ENCODE measurements at regions not wholly inside any gene's neighbourhood (a gene's known extent, or its start where the extent isn't known, plus 50 kb on each side); places are given as distances from the start of the nearest gene placed in this dataset.

DNA sequence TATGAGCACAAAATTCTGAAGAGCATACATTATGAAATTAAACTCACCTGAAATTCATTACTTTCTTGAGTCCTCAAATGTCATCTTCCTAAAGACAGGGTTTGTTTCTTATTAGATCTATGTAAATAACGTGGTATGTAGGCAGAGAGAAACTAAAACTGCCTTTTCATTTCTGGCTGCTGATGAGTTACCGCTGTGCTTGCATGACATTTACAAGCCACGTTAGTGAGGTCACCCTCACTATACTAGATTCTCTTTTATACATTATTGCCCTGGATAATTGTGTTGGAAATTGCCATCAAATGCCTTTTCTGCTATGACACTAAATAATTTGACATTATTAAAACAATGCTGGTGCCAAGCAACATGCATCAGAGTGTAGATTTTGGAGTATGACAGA, 748.3 kb upstream of the ANO3 start:
- DNase-seq (ENCODE audit: low spot score) = no peak
- Histone ChIP-seq H3K4ac (ENCODE audit: low read length) (no peak overlapping the region), H4K8ac (ENCODE audit: low read depth, low read length) (no peak overlapping the region), H3K18ac (ENCODE audit: low read length) (no peak overlapping the region), H3K36me3 (replicated peaks in 1 of 2; ENCODE audit: control insufficient read depth in 2 of 2, insufficient read depth in 2 of 2, low read length in 2 of 2) (no peaks in the 10 kb centered on the region), H2AK5ac (ENCODE audit: low read depth, low read length) (no peak overlapping the region), H3K79me1 (ENCODE audit: low read depth, low read length) (no peaks in the 10 kb centered on the region), H3K14ac (ENCODE audit: low read length) (no peak overlapping the region), H2AFZ (ENCODE audit: low read length) (no peak overlapping the region), H4K91ac (ENCODE audit: low read depth, low read length, poor library complexity) (no peak overlapping the region), H3K27me3 (ENCODE audit: control insufficient read depth in 3 of 3, insufficient read depth in 3 of 3, low read depth in 1 of 3, low read length in 3 of 3) (no peaks in the 10 kb centered on the region), H3K4me1 (ENCODE audit: control insufficient read depth in 2 of 2, insufficient read depth in 1 of 2, low read depth in 1 of 2, low read length in 2 of 2) (peaks cover 0 to 1% of the 10 kb centered on the region in 2 donors), H3K4me2 (ENCODE audit: insufficient read depth, low read length, poor library complexity, severe bottlenecking) (no peak overlapping the region), H2BK12ac (ENCODE audit: low read length) (no peak overlapping the region), H3K23ac (ENCODE audit: low read depth, low read length, poor library complexity) (no peak overlapping the region), H3K9ac (ENCODE audit: low read depth, low read length, poor library complexity) (no peak overlapping the region), H3K27ac (replicated peaks; ENCODE audit: low read length) (no peak overlapping the region), H2BK15ac (ENCODE audit: low read length) (no peak overlapping the region), H3K4me3 (ENCODE audit: low read length in 2 of 2) (no peak overlapping the region), H3K9me3 (replicated peaks in 1 of 2; ENCODE audit: control insufficient read depth in 2 of 2, insufficient read depth in 1 of 2, low read depth in 1 of 2, low read length in 2 of 2) (no peaks in the 10 kb centered on the region), H2BK5ac (ENCODE audit: low read length) (no peak overlapping the region), H2BK120ac (ENCODE audit: low read depth, low read length) (no peak overlapping the region)
- no CpG with 5 or more reads among the region's 3 CpGs for WGBS, 2 donors (ENCODE audit: extremely low coverage in 2 of 2, insufficient read length in 2 of 2, insufficient replicate concordance in 1 of 2)

DNA sequence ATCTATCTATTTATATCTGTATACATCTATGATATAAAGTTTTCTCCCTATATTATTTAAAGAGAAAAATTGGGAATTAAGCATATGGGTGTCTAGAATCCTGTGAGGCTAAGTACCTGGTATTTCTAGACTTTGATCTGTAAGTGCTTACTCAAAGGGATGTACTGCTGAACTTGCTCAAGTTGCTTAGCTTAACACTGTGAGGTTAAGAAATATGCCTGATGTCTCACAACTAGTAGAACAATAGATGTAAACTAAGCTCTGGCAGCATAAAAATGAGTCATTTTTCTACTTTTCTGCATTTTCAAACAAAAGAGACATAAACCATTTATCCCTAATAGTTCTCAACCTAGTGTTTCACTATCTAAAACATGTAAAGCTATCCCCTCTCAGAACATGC, 744.4 kb upstream of the ANO3 start:
- Histone ChIP-seq H3K36me3 (replicated peaks in 1 of 2; ENCODE audit: control insufficient read depth in 2 of 2, insufficient read depth in 2 of 2, low read length in 2 of 2) (no peaks in the 10 kb centered on the region), H3K79me1 (ENCODE audit: low read depth, low read length) (no peaks in the 10 kb centered on the region), H3K4me3 (ENCODE audit: low read length in 2 of 2) (no peak overlapping the region), H3K4me1 (ENCODE audit: control insufficient read depth in 2 of 2, insufficient read depth in 1 of 2, low read depth in 1 of 2, low read length in 2 of 2) (no peaks in the 10 kb centered on the region), H2AFZ (ENCODE audit: low read length) (no peak overlapping the region), H2BK15ac (ENCODE audit: low read length) (no peak overlapping the region), H3K27me3 (ENCODE audit: control insufficient read depth in 3 of 3, insufficient read depth in 3 of 3, low read depth in 1 of 3, low read length in 3 of 3) (no peaks in the 10 kb centered on the region), H2BK120ac (ENCODE audit: low read depth, low read length) (no peak overlapping the region), H3K18ac (ENCODE audit: low read length) (no peak overlapping the region), H4K8ac (ENCODE audit: low read depth, low read length) (no peak overlapping the region), H4K91ac (ENCODE audit: low read depth, low read length, poor library complexity) (no peak overlapping the region), H3K23ac (ENCODE audit: low read depth, low read length, poor library complexity) (no peak overlapping the region), H2BK5ac (ENCODE audit: low read length) (no peak overlapping the region), H3K14ac (ENCODE audit: low read length) (no peak overlapping the region), H3K27ac (replicated peaks; ENCODE audit: low read length) (no peak overlapping the region), H2AK5ac (ENCODE audit: low read depth, low read length) (no peak overlapping the region), H2BK12ac (ENCODE audit: low read length) (no peak overlapping the region), H3K9ac (ENCODE audit: low read depth, low read length, poor library complexity) (no peak overlapping the region), H3K4me2 (ENCODE audit: insufficient read depth, low read length, poor library complexity, severe bottlenecking) (no peak overlapping the region), H3K9me3 (replicated peaks in 1 of 2; ENCODE audit: control insufficient read depth in 2 of 2, insufficient read depth in 1 of 2, low read depth in 1 of 2, low read length in 2 of 2) (no peaks in the 10 kb centered on the region), H3K4ac (ENCODE audit: low read length) (no peak overlapping the region)
- no peak for DNase-seq (ENCODE audit: low spot score)

DNA sequence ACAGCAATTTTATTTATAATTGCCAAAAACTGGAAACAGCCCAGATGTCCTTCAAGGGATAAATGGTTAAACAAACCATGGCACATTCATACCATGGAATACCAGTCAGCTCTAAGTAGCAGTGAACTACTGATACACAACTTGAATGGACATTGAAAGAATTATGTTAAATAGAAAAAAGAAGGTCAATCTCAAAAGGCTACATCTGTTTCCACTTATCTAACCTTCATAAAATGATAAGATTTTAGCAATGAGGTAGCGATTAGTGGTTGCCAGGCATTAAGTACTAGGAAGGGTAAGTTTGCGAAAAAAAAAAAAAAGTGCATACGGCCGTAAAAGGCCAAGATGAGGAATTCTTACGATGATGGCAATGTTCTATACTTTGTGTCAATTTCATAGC, 738.7 kb upstream of the ANO3 start:
- Histone ChIP-seq H3K9ac (ENCODE audit: low read depth, low read length, poor library complexity) (no peak overlapping the region), H3K36me3 (replicated peaks in 1 of 2; ENCODE audit: control insufficient read depth in 2 of 2, insufficient read depth in 2 of 2, low read length in 2 of 2) (no peaks in the 10 kb centered on the region), H2AK5ac (ENCODE audit: low read depth, low read length) (no peak overlapping the region), H3K4me1 (ENCODE audit: control insufficient read depth in 2 of 2, insufficient read depth in 1 of 2, low read depth in 1 of 2, low read length in 2 of 2) (peaks cover 0 to 4% of the 10 kb centered on the region in 2 donors), H2BK120ac (ENCODE audit: low read depth, low read length) (no peak overlapping the region), H3K27ac (replicated peaks; ENCODE audit: low read length) (no peak overlapping the region), H3K4ac (ENCODE audit: low read length) (no peak overlapping the region), H3K18ac (ENCODE audit: low read length) (no peak overlapping the region), H4K8ac (ENCODE audit: low read depth, low read length) (no peak overlapping the region), H2AFZ (ENCODE audit: low read length) (no peak overlapping the region), H3K4me2 (ENCODE audit: insufficient read depth, low read length, poor library complexity, severe bottlenecking) (no peak overlapping the region), H3K79me1 (ENCODE audit: low read depth, low read length) (no peaks in the 10 kb centered on the region), H3K23ac (ENCODE audit: low read depth, low read length, poor library complexity) (no peak overlapping the region), H2BK12ac (ENCODE audit: low read length) (no peak overlapping the region), H2BK5ac (ENCODE audit: low read length) (no peak overlapping the region), H3K9me3 (replicated peaks in 1 of 2; ENCODE audit: control insufficient read depth in 2 of 2, insufficient read depth in 1 of 2, low read depth in 1 of 2, low read length in 2 of 2) (no peaks in the 10 kb centered on the region), H4K91ac (ENCODE audit: low read depth, low read length, poor library complexity) (no peak overlapping the region), H3K4me3 (ENCODE audit: low read length in 2 of 2) (no peak overlapping the region), H2BK15ac (ENCODE audit: low read length) (no peak overlapping the region), H3K14ac (ENCODE audit: low read length) (no peak overlapping the region), H3K27me3 (ENCODE audit: control insufficient read depth in 3 of 3, insufficient read depth in 3 of 3, low read depth in 1 of 3, low read length in 3 of 3) (no peaks in the 10 kb centered on the region)
- no peak for DNase-seq (ENCODE audit: low spot score)
- WGBS, 2 donors (ENCODE audit: extremely low coverage in 2 of 2, insufficient read length in 2 of 2, insufficient replicate concordance in 1 of 2) = no CpG with 5 or more reads among the region's 5 CpGs

DNA sequence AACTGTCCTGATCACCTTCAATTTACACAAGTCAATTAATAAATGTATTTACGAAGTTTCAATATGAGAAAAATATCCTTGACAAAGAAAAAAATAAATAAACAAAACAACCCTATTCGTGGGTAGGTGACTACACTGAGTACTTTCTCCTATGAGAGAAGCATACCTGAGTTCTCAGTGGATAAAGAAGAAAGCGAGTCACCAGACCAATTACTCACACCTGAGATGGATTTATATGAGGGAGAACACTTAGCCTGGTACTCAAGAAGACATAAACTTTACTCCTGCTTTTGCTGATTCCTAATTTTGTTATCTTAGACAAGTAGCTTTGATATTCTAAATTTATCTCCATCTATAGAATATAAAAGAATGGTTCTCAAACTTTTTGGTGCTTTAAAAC, 735.2 kb upstream of the ANO3 start:
- no peak overlapping the region for H3K14ac ChIP-seq (ENCODE audit: low read length)
- no peak overlapping the region for H2BK5ac ChIP-seq (ENCODE audit: low read length)
- H3K18ac ChIP-seq (ENCODE audit: low read length) = no peak overlapping the region
- H3K4me3 ChIP-seq (ENCODE audit: low read length in 2 of 2) = no peak overlapping the region
- no peak overlapping the region for H2AK5ac ChIP-seq (ENCODE audit: low read depth, low read length)
- no peak overlapping the region for H3K4ac ChIP-seq (ENCODE audit: low read length)
- peaks cover 0 to 6% of the 10 kb centered on the region in 2 donors for H3K4me1 ChIP-seq (ENCODE audit: control insufficient read depth in 2 of 2, insufficient read depth in 1 of 2, low read depth in 1 of 2, low read length in 2 of 2)
- no peak overlapping the region for H2BK15ac ChIP-seq (ENCODE audit: low read length)
- H2BK12ac ChIP-seq (ENCODE audit: low read length) = no peak overlapping the region
- H3K23ac ChIP-seq (ENCODE audit: low read depth, low read length, poor library complexity) = no peak overlapping the region
- H3K27ac ChIP-seq (replicated peaks; ENCODE audit: low read length) = no peak overlapping the region
- H2AFZ ChIP-seq (ENCODE audit: low read length) = no peak overlapping the region
- whole genome bisulfite sequencing, 2 donors (ENCODE audit: extremely low coverage in 2 of 2, insufficient read length in 2 of 2, insufficient replicate concordance in 1 of 2) = no CpG with 5 or more reads among the region's 3 CpGs
- H3K9ac ChIP-seq (ENCODE audit: low read depth, low read length, poor library complexity) = no peak overlapping the region
- H4K91ac ChIP-seq (ENCODE audit: low read depth, low read length, poor library complexity) = no peak overlapping the region
- no peak overlapping the region for H3K4me2 ChIP-seq (ENCODE audit: insufficient read depth, low read length, poor library complexity, severe bottlenecking)
- no peaks in the 10 kb centered on the region for H3K9me3 ChIP-seq (replicated peaks in 1 of 2; ENCODE audit: control insufficient read depth in 2 of 2, insufficient read depth in 1 of 2, low read depth in 1 of 2, low read length in 2 of 2)
- no peak overlapping the region for H2BK120ac ChIP-seq (ENCODE audit: low read depth, low read length)
- H3K27me3 ChIP-seq (ENCODE audit: control insufficient read depth in 3 of 3, insufficient read depth in 3 of 3, low read depth in 1 of 3, low read length in 3 of 3) = no peaks in the 10 kb centered on the region
- H4K8ac ChIP-seq (ENCODE audit: low read depth, low read length) = no peak overlapping the region
- no peaks in the 10 kb centered on the region for H3K79me1 ChIP-seq (ENCODE audit: low read depth, low read length)
- DNase-seq (ENCODE audit: low spot score) = no peak
- H3K36me3 ChIP-seq (replicated peaks in 1 of 2; ENCODE audit: control insufficient read depth in 2 of 2, insufficient read depth in 2 of 2, low read length in 2 of 2) = no peaks in the 10 kb centered on the region

All from neuronal stem cell (in vitro differentiated cells).